OCI-LY1 (cell line): ENCODE measurements at regions not wholly inside any gene's neighbourhood (a gene's known extent, or its start where the extent isn't known, plus 50 kb on each side); places are given as distances from the start of the nearest gene placed in this dataset.

Experiments
- H2AFZ ChIP-seq: fragments of 200-600 bp; sonication (generic), shearing (Covaris generic); 2 replicates; pipeline ENCODE4 v1.6.0; 2014; ENCODE audit warnings: antibody characterized with exemption, mild to moderate bottlenecking, low read length
- H3F3A ChIP-seq: fragments of 200-600 bp; sonication (generic), shearing (Covaris generic); 2 replicates; pipeline ENCODE4 v1.6.0; 2014; ENCODE audit warnings: mild to moderate bottlenecking, antibody characterized with exemption, low read length, moderate library complexity; ENCODE audit not compliant: insufficient read depth
- H3K27ac ChIP-seq: fragments of 200-600 bp; sonication (generic); 2 replicates; pipeline ENCODE4 v1.5.1; 2014; ENCODE audit warnings: low read length, mixed run types, mild to moderate bottlenecking, low read depth; ENCODE audit not compliant: poor library complexity, severe bottlenecking
- H3K27me3 ChIP-seq: fragments of 200-600 bp; sonication (generic); 2 replicates; pipeline ENCODE4 v1.6.0; 2014; ENCODE audit warnings: antibody characterized with exemption, mild to moderate bottlenecking, low read length, moderate library complexity; ENCODE audit not compliant: insufficient read depth
- H3K36me3 ChIP-seq: fragments of 200-600 bp; sonication (generic); 2 replicates; pipeline ENCODE4 v1.6.1; 2014; ENCODE audit warnings: mild to moderate bottlenecking, antibody characterized with exemption, low read length, moderate library complexity, mixed read lengths; ENCODE audit not compliant: insufficient read depth
- H3K4me1 ChIP-seq: fragments of 200-600 bp; sonication (generic); 2 replicates; pipeline ENCODE4 v1.5.1; 2014; ENCODE audit warnings: mild to moderate bottlenecking, low read length, moderate library complexity; ENCODE audit not compliant: insufficient read depth, severe bottlenecking
- H3K4me2 ChIP-seq: fragments of 200-600 bp; sonication (generic), shearing (Covaris generic); 2 replicates; pipeline ENCODE4 v1.6.1; 2014; ENCODE audit warnings: low read length
- H3K4me3 ChIP-seq: fragments of 200-600 bp; sonication (generic); 2 replicates; pipeline ENCODE4 v1.5.1; 2014; ENCODE audit warnings: low read length, low read depth, mild to moderate bottlenecking, mixed read lengths; ENCODE audit not compliant: poor library complexity, severe bottlenecking
- H3K79me2 ChIP-seq: fragments of 200-600 bp; shearing (Covaris generic); 2 replicates; pipeline ENCODE4 v1.6.1; 2016; ENCODE audit warnings: mixed run types, low read length, mixed read lengths; ENCODE audit not compliant: insufficient read depth
- H3K9ac ChIP-seq: fragments of 200-600 bp; sonication (generic), shearing (Covaris generic); 2 replicates; pipeline ENCODE4 v1.6.1; 2014; ENCODE audit warnings: mild to moderate bottlenecking, low read length, mixed read lengths
- H3K9me2 ChIP-seq: fragments of 200-600 bp; sonication (generic), shearing (Covaris generic); 2 replicates; pipeline ENCODE4 v1.6.1; 2014; ENCODE audit warnings: low read depth, mild to moderate bottlenecking, low read length, mixed read lengths
- H3K9me3 ChIP-seq: fragments of 200-600 bp; shearing (Covaris generic); 2 replicates; pipeline ENCODE4 v1.6.1; 2014; ENCODE audit warnings: low read length, mixed read lengths
- H4K20me1 ChIP-seq: fragments of 200-600 bp; sonication (generic), shearing (Covaris generic); 2 replicates; pipeline ENCODE4 v1.6.0; 2016; ENCODE audit warnings: mild to moderate bottlenecking, low read length; ENCODE audit not compliant: insufficient read depth
- CTCF ChIP-seq: fragments of 200-600 bp; sonication (generic), shearing (Covaris generic); IDR thresholded peaks from 2 replicates; pipeline ENCODE4 v1.5.1; 2017; ENCODE audit warnings: mild to moderate bottlenecking, antibody characterized with exemption, low read length, moderate library complexity, mixed read lengths
- EZH2 ChIP-seq: fragments of 200-600 bp; sonication (generic), shearing (Covaris generic); IDR thresholded peaks from 2 replicates; pipeline ENCODE4 v1.8.0; 2017; ENCODE audit warnings: borderline replicate concordance, mixed run types, mild to moderate bottlenecking, antibody characterized with exemption, low read length, moderate library complexity, mixed read lengths

GRCh38 chr2:217515615-217516309 lies 487.0 kb downstream of the TNS1 start:
- Histone ChIP-seq H3K9ac (no peak overlapping the region), H3K79me2 (no peaks in the 10 kb centered on the region), H3K9me3 (no peaks in the 10 kb centered on the region), H3F3A (no peaks in the 10 kb centered on the region), H3K27me3 (no peaks in the 10 kb centered on the region), H4K20me1 (no peaks in the 10 kb centered on the region), H3K4me1 (no peaks in the 10 kb centered on the region), H3K4me2 (no peak overlapping the region), H3K27ac (no peak overlapping the region), H3K4me3 (no peak overlapping the region), H3K36me3 (no peaks in the 10 kb centered on the region), H2AFZ (no peak overlapping the region), H3K9me2 (no peaks in the 10 kb centered on the region)
- TF ChIP-seq EZH2, result no peak
- TF ChIP-seq CTCF, result no peak

DNA sequence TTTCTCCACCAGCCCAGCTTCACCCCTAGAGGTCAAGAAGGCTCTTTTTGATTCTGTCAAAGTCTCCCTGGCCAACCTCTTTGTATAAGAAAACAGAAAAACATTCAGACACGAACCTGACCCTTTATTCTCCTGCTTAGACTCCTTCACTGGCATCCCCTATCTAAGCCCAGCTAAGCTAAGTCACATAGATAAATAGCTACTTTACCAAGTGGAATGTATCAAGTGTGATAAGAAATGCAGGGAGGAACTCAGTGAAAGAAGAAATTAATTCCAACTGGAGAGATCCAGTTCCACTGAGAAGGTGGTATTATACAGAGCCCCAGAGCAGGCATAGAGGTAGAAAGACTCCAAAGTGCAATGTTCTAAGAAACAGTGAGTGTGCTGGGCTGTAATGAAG lies 489.5 kb downstream of the TNS1 start:
- Histone ChIP-seq H2AFZ (no peak overlapping the region), H4K20me1 (no peaks in the 10 kb centered on the region), H3K4me2 (no peak overlapping the region), H3K9me2 (no peaks in the 10 kb centered on the region), H3K4me1 (no peaks in the 10 kb centered on the region), H3K27ac (no peak overlapping the region), H3K9me3 (no peaks in the 10 kb centered on the region), H3K4me3 (no peak overlapping the region), H3K9ac (no peak overlapping the region), H3K27me3 (no peaks in the 10 kb centered on the region), H3K79me2 (no peaks in the 10 kb centered on the region), H3K36me3 (no peaks in the 10 kb centered on the region), H3F3A (no peaks in the 10 kb centered on the region)
- TF ChIP-seq CTCF (no peak), EZH2 (no peak)

GRCh38 chr2:217512728-217513127 lies 490.1 kb downstream of the TNS1 start:
- Histone ChIP-seq H2AFZ (no peak overlapping the region), H4K20me1 (no peaks in the 10 kb centered on the region), H3K27ac (no peak overlapping the region), H3K27me3 (no peaks in the 10 kb centered on the region), H3F3A (no peaks in the 10 kb centered on the region), H3K9me3 (no peaks in the 10 kb centered on the region), H3K4me3 (no peak overlapping the region), H3K4me1 (no peaks in the 10 kb centered on the region), H3K36me3 (no peaks in the 10 kb centered on the region), H3K9me2 (no peaks in the 10 kb centered on the region), H3K9ac (no peak overlapping the region), H3K79me2 (no peaks in the 10 kb centered on the region), H3K4me2 (no peak overlapping the region)
- TF ChIP-seq CTCF, result no peak
- no peak for TF ChIP-seq EZH2
